GM21526 (cell line): ENCODE measurements at regions not wholly inside any gene's neighbourhood (a gene's known extent, or its start where the extent isn't known, plus 50 kb on each side); places are given as distances from the start of the nearest gene placed in this dataset.

Experiments used
- ATAC-seq: cut with Tn5 transposase; IDR thresholded peaks from one replicate; pipeline ENCODE4 v1.9.1; 2021; ENCODE audit warnings: moderate library complexity; ENCODE audit not compliant: unreplicated experiment, low FRiP score

DNA sequence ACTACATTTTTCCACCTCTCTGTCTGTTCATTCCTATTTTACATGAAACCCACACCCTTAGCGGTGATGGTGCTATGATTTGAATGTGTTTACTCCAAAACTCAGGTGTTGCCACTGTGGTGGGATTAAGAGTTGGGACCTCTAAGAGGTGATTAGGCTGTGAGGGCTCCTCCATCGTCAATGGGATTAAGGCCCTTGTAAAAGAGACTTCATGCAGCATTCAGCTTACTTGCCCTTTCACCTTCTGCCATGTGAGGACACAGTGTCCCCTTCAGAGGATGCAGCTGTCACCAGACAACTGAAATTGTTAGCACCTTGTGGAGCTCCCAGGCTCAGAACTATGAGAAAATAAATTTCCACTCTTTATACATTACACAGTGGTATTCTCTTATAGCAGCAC lies 182.2 kb downstream of the NOC3L start:
- no peak for ATAC-seq

DNA sequence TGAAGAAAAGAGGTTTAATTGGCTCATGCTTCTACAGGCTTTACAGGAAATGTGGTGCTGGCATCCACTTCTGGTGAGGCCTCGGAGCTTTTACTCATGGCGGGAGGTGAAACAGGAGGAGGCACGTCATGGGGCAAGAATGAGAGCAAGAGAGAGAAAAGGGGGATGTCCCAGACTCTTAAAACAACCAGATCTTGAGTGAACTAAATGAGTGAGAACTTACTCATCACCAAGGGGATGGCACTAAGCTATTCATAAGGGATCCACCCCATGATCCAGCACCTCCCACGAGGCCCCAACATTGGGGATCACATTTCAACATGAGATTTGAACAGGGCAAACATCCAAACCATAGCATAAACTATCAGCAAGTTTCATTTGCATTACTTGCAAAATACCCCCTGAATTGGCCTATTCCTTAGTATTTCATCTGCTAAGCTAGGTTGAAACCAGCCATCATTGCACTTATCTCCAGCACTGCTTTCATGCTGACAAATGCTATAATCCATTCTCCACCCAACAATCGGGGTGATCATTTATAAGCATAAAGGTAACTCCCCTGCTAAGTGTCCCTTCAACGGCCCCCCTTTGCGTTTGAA lies 179.0 kb downstream of the NOC3L start:
- no peak for ATAC-seq

DNA sequence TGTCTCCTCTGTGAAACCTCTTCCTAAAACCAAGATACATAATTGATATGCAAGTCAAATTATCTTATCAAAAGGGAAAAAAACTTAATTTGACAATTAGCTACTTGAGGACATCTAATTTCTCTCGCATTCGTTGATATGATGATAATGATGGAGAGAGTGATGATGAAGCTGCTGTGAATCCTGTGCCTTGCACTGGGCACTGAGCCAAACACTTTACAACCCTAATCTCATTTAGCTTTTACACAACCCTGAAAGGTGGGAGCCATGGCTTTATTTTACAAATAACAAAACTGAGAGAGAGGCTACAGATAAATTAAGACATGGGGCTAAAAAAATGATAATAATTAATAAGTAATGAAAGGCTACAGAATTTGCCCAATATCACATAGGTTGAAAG lies 176.0 kb downstream of the NOC3L start:
- ATAC-seq, result no peak

DNA sequence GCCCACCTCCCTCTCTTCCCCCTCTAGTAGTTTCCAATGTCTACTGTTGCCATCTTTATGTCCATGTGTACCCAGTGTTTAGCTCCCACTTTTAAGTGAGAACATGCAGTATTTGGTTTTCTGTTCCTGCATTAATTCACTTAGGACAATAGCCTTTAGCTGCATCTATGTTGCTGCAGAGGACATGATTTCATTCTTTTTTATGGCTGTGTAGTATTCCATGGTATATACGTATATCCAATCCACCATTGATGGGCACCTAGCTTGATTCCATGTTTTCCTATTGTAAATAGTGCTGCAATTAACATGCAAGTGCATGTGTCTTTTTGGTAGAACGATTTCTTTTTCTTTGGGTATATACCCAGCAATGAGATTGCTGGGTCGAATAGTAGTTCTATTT lies 170.4 kb downstream of the NOC3L start:
- no peak for ATAC-seq

DNA sequence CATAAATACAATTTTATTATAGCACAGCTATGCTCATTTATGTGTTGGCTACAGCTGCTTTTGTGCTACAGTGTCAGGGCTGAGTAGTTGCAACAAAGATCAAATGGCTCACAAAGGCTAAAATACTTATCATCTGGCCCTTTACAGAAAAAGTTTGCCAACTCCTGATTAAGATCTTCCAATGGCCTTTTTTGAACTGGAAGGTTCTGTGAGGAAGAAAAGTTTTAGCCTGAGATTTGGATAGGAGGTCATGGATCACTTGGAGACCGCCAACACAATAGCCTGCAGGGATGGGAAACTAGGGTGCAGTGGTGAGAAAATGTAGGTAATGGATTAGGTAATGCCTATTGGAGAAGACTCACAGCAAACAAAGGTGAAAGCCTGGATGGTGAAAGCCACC lies 169.8 kb downstream of the NOC3L start:
- ATAC-seq, result no peak

DNA sequence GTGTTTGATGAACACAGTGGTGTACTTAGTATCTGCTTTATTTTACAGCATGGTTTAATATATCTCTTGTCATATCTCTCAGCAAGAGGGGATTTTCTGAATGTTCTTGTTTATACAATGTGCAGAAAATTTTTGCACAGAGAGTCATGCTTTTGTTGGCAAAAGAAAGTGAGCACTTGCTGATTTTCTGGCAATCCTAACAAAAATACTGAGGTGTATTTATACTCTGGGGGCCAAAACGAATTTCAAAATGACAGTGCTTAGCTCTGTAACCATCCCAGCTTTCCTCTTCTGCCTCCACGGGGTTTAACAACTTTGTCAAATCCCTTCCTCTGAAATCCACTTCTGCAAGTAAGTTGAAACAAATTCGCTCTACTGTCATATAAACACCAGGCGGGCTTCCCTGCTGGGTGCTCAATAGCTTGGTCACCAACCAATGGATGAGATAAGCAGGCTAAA lies 169.2 kb downstream of the NOC3L start:
- no peak for ATAC-seq

DNA sequence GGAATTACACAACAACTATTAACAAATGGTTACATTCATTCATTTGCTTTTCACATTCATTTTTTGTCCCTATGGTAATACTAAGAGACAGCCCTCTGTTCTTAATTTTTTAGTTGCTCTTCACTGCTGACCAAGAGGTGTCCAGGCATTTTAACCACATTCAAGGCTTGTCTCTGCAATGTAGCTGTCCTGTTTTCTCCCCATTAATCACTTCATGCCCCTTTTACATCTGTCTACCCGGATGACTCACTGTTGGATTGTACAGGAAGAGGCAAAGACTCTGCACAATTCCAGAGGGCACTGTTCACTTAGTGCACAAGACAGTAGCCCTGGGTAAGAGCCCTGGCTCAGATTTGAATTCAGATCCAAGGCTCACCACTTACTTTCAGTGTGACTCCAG lies 168.5 kb downstream of the NOC3L start:
- ATAC-seq, result no peak

DNA sequence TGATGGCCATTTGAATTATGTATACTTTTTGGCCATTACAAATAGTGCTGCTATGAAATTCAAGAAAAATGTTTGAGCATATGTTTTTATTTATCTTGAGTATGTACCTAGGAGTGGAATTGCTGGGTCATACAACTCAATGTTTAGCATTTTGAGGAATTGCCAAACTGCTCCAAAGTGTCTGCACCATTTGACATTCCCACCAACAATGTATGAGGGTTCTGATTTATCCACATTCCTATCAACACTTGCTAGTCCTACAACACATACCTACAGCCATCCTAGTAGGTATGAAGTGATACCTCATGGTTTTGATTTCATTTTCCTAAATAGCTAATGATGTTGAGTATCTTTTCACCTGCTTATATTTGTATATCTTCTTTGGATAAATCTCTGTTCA lies 165.5 kb downstream of the NOC3L start:
- no peak for ATAC-seq

DNA sequence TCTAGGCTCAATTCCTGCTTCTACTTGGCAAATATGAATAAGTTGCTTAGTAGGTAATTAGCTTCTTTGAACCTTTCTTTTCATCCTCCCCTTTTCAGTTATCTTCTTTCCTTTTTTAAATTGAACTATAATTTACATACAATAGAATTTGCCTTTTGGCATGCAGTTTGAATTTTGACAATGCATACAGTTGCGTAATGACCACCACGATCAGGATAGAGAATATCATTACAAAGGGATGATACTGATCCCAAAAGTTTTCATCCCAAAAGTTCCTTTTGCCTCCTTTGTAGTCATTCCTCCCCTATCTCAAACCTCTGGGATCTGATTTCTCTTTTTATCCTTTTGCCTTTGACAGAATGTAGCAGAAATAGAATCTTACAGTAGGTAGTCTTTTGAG lies 164.4 kb downstream of the NOC3L start:
- ATAC-seq, result no peak

DNA sequence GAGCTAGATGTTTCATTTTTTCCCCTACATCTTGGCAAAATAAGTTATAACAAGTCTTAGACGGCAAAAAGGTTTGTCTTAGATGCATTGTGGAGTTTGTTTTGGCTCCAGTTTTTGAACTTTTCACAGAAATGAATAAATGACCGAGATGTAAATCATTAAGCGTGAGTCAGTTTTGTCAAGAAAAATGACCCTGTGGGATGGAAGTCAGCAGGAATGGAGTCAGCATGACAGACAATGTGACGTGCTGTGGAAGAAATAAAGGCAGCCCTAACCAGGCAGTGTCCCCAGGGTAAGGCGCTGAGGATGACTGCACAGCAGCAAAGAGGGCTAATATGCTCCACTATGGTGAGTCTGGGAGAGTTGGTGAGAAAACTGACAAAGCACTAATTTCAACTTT lies 163.2 kb downstream of the NOC3L start:
- no peak for ATAC-seq

DNA sequence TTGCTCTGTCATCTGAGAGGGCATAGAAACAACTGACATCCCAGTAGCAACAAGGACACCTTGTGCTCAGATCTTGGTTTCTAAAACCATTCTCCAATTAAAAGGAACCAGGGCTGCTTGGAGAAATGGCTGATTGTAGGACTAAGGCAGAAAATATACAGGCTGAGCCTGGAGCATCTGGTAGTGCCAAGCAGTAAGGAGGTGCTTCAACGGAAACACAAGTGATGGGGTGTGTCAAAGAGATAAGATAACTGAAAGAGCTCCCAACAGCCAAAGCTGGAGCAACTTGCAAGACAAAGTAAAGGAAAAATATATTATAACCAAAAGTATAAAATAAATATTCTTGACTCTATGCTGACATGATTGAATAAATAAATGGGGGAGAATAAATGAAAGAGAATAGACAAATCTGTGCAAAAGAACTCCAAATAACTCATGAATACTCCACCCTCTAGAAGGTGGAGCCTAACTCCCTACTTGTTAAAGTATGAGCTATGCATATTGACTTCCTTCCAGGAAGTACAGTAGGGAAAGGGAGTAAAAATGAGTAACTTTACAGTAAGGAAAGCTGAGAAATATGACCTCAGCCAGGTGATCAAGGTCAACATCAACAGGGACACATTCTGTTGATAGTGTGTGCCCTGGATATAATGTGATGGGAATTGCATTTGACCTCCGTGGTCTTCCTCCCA lies 162.4 kb downstream of the NOC3L start:
- no peak for ATAC-seq

DNA sequence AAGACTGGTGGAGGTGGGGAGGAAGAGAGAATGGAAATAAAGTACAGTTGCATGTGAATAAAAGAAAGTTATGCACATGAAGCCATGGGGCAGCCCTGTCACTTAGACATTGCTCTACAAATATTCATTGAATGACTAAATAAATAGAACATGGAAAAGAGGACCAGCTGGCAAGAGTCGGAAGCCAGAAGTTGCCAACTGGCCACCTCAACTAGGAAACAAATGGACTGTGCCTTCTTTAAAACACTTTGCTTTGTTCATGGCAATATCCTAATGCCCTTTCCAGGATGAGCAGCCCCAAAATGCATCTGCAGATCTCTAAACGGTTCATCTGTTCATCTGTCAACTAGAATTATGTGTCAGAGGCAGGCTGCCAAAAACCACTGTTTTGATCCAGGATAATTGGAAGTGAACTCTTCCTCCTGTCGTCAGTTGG lies 157.3 kb downstream of the NOC3L start:
- ATAC-seq, result no peak

DNA sequence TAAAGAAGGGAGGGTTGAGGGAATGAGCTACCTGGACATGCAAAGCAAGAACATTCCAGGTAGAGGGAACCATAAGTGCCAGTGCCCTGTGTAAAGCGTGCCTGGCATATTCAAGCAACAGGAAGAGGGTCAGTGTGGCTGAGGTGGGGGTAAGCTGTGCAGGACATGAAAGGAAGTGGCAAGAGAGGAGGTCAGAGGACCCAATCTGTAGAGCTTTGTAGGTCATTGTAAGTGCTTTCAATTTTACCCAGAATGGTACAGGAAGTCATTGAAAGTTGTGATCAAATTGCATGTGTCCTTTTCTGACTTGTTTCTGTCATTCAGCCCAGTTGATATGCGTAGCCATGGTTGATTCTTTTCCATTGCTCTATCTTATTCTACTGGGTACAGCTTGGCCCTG lies 156.6 kb downstream of the NOC3L start:
- ATAC-seq, result no peak

DNA sequence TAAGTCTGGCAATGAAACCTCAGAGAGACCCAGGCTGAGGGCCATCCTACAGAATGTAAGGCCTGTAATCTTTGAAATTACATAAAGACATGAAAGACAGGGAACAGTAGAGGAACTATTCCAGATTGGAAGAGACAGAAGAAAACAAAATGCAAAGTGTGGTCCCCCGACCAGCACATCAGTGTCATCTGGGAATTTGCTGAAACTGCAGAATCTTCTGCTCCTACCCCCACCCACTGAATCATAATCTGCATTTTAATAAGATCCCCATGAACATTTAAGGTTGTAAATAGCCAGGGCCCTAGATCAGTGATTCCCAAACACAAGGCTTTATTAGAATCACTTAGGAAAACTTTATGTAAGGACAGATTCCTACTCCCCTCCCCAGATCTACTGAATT lies 154.4 kb downstream of the NOC3L start:
- no peak for ATAC-seq

DNA sequence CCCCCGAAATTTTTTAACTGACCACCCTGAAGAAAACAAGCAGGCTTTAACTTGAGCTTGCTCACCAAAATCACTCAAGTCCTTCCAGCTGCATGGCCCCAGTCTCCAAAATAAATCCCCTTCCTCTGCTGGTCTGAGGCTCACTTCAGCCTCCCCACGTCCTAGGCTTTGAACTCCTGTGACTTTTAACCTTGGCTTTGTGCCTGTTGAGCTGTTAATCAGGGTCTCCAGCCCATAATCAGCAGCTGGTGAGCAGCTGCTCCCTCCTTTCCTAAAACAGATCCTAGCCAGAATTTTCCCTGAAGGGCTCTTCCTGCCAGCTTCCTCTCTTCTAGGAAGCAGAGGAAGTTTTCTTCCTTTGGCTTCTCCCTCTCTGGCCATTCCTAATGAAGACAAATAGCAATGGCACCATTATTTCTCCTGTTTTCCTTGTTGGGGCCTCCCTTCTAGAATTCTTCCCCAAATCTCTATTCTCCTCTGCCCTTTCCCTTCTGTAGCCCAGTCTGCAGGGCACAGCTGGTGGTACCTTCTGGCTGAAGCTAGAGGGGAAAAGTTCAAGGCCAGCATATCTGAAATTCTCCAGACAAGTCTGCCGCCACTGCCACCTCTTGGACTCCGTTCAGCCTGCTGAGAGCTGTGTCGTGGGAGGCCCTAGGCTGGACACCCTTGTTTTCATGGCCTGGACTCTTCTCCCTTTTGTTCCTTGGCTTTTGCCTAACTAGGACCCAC lies 152.1 kb downstream of the NOC3L start:
- ATAC-seq, result no peak

DNA sequence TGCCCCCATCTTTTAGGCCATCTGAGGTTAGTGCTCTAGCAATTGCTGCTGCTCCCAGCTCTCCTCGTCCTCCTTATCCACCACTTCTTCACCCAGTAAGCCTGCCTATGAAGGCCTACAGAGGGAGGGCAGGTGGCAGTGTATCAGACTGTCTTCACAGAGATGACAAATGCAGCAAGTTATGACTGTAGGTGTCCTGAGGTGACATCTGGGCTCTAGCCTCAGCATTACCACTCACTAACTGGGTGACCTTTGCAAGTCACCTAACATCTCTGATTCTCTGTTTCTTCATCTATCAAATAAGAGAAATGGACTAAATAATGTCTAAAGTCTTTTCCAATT lies 151.6 kb downstream of the NOC3L start:
- ATAC-seq, result no peak

DNA sequence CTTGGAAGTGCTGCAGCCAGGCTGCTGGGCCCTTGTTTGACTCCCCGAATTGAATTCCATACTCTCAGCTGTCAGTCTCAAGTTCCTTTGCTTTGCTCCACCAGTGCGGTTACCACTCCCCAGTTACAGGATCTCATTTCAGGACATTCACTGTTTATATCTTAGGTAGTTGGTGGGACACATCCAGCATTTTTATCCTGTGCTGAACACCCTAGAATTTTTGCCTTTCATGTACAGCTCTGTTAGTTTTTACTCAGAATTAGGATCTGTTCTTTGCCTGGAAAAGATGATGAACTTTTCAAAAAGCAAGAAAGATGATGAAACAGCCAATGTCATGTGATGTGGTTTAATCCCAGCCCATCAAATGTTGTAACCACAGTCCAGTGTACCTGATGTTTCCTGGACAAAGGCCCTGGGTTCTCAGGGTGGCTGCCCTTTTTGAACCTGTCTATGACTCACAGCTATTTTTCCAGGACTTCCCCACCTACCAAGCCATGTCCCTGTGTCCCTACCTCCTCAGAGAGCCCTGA lies 149.7 kb downstream of the NOC3L start:
- no peak for ATAC-seq

DNA sequence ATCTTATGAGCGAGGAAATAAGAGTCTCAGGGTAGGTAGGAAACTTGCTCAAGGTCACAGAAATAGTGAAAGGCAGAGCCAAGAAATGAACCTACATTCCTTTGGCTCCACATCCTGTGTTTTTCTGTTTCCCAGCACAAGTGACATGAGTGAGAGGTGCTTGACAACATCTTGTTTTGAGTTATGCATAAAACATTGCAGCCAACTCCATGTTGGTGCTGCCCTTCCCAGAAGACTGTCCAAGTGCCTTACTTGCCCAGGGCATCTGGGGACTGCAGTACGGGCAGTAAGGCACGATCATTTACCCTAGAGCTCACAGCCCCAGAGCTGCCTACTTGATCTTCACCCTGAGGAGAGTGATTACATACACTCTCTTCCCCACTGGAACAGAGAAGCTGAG lies 148.8 kb downstream of the NOC3L start:
- ATAC-seq, result no peak

DNA sequence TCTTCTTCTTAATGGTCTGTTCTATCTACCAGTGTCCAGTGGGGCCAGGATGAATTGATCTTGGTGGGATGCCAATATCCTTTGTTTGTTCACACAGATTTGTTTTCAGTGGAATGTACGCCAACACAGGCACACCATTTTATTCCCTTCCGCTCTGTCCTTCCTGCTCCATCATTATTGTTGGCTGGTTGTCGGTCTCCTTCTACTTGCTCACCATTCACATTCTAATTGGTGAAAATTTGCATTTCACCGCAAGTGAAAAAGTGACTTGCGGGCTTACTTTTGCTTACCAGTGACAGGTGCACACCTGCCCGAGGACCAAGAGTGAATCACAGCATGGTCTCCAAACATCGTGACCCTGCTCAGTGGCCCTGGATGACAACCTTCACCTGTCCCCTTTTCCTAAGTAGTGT lies 148.3 kb downstream of the NOC3L start:
- no peak for ATAC-seq

DNA sequence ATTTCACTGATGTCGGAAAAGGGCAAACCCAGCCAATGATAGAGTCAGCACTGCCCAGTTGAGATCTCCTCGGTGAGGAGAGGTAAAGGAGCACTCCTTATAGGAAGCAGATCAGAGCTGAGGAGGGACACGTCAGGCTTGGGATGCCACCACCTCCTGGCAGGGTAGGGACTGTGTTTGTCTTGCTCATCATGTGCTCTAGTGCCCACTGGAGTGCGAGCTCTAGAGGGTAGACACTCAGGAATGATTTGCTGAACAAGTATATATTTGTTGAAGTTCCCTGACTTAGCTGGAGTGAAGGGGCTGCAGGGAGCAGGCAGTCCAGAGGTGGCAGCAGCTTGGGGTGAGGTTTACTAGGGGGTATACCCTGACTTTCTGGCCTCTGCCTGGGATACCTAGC lies 146.5 kb downstream of the NOC3L start:
- no peak for ATAC-seq

DNA sequence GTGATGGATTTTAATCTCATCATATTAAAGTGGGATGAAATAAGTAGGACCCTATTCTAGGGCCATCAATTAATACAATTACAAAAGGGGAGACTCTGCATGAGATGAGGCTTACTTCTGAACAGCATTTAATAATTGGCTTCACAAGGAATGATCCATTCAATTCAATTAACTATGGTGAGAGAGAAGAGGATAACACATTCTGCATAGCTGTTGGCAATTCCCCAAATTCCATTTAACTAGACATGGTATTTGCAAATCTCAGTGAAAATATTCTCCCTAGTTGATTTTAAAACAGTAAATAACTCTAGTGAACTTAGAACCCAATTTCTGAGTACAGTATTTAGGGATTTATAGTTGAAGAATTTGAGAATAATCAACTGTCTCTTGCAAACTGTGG lies 145.3 kb downstream of the NOC3L start:
- no peak for ATAC-seq
